HEK293T (cell line): ENCODE measurements at regions not wholly inside any gene's neighbourhood (a gene's known extent, or its start where the extent isn't known, plus 50 kb on each side); places are given as distances from the start of the nearest gene placed in this dataset.

Experiments
- CTBP1 ChIP-seq: fragments of 450-650 bp; IDR thresholded peaks from 2 replicates; pipeline ENCODE4 v1.6.1; 2016; ENCODE audit warnings: borderline replicate concordance
- ELF4 ChIP-seq: fragments of 450-650 bp; IDR thresholded peaks from 2 replicates; pipeline ENCODE4 v1.6.1; 2017; ENCODE audit warnings: antibody characterized with exemption
- FOXK2 ChIP-seq: fragments of 450-650 bp; IDR thresholded peaks from 2 replicates; pipeline ENCODE4 v1.6.1; 2016; ENCODE audit warnings: mild to moderate bottlenecking
- LEF1 ChIP-seq: fragments of 450-650 bp; IDR thresholded peaks from 2 replicates; pipeline ENCODE4 v1.6.1; 2017; ENCODE audit warnings: mild to moderate bottlenecking, borderline replicate concordance
- NFRKB ChIP-seq: fragments of 450-650 bp; IDR thresholded peaks from 2 replicates; pipeline ENCODE4 v1.6.1; 2016; ENCODE audit warnings: mild to moderate bottlenecking, moderate library complexity
- SP1 ChIP-seq: fragments of 450-650 bp; IDR thresholded peaks from 2 replicates; pipeline ENCODE4 v1.6.1; 2017

DNA sequence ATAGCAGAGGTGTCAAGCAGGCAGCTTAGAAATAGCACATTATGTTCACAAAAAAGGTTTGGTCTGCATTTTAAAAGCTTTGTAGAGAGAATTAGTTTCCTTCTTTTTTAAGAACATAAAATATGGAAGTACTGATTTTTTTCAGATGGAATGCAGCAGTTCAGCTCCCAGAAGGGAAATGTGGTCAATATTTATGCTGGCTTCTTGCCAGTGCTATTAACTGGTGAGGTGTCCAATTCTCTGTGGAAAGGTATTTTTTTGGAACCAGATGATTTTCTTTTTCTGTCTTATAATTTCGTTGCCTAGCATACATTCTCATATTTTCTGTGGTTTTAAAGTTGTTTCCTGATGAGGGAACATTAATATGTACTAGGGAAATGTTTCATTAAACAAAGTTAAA is 211.4 kb upstream of the ZNF385D start:
- TF ChIP-seq CTBP1 = no peak
- no peak for TF ChIP-seq FOXK2
- no peak for TF ChIP-seq NFRKB
- TF ChIP-seq ELF4 = no peak
- no peak for TF ChIP-seq LEF1
- no peak for TF ChIP-seq SP1
